ENCODE measurements at regions not wholly inside any gene's neighbourhood (a gene's known extent, or its start where the extent isn't known, plus 50 kb on each side); places are given as distances from the start of the nearest gene placed in this dataset.

GRCh38 chr2:236940916-236941520, 144.7 kb upstream of the COPS8 start:
- no peak for TF ChIP-seq CTCF (IDR thresholded peaks at IDR 0.05)
- TF ChIP-seq POLR2A (IDR thresholded peaks at IDR 0.05) = no peak

Data from ovary (tissue), 3 donors.